ENCODE measurements at regions not wholly inside any gene's neighbourhood (a gene's known extent, or its start where the extent isn't known, plus 50 kb on each side); places are given as distances from the start of the nearest gene placed in this dataset.

- Histone ChIP-seq H3K4me2 (ENCODE audit: insufficient read depth, insufficient read length, low read length) (no peak overlapping the region), H3K18ac (ENCODE audit: insufficient read length, low read depth, low read length) (no peak overlapping the region), H2BK5ac (ENCODE audit: insufficient read length, low read length) (no peak overlapping the region), H4K91ac (ENCODE audit: insufficient read length, low read depth, low read length) (no peak overlapping the region), H2BK20ac (ENCODE audit: low read depth, low read length, poor library complexity, severe bottlenecking) (no peak overlapping the region), H3K23me2 (ENCODE audit: insufficient read length, low read depth, low read length, poor library complexity, severe bottlenecking) (no peaks in the 10 kb centered on the region), H3K4ac (ENCODE audit: low read depth, low read length) (no peak overlapping the region), H4K5ac (ENCODE audit: insufficient read length, low read depth, low read length) (no peak overlapping the region), H3K23ac (ENCODE audit: insufficient read length, low read depth, low read length) (no peak overlapping the region), H2AK5ac (ENCODE audit: insufficient read length, low read length) (no peak overlapping the region), H4K20me1 (ENCODE audit: control insufficient read depth, insufficient read depth, insufficient read length) (no peaks in the 10 kb centered on the region), H2BK15ac (ENCODE audit: low read depth, low read length) (no peak overlapping the region), H3K9ac (ENCODE audit: extremely low read depth, insufficient read length, low read length) (no peak overlapping the region), H3K4me1 (ENCODE audit: insufficient read depth, low read length) (no peaks in the 10 kb centered on the region), H3K14ac (ENCODE audit: insufficient read depth, low read length) (no peak overlapping the region), H3K27me3 (ENCODE audit: insufficient read depth, low read length) (no peaks in the 10 kb centered on the region), H3K79me2 (ENCODE audit: insufficient read depth, low read length) (no peaks in the 10 kb centered on the region), H2BK120ac (ENCODE audit: low read depth, low read length, poor library complexity, severe bottlenecking) (no peak overlapping the region), H4K8ac (replicated peaks; ENCODE audit: insufficient read length, low read depth, low read length) (no peak overlapping the region), H3K9me3 (ENCODE audit: control insufficient read depth, low read depth, low read length) (no peaks in the 10 kb centered on the region), H3K56ac (ENCODE audit: insufficient read length, low read depth, low read length) (no peak overlapping the region), H3K27ac (ENCODE audit: insufficient read length, low read depth, low read length) (no peak overlapping the region), H2AFZ (ENCODE audit: low read length) (no peak overlapping the region), H3K79me1 (ENCODE audit: insufficient read depth, low read depth, low read length, poor library complexity, severe bottlenecking) (no peaks in the 10 kb centered on the region), H3T11ph (ENCODE audit: low read length) (no peak overlapping the region), H2BK12ac (ENCODE audit: insufficient read length, low read depth, low read length) (no peak overlapping the region)
- no CpG with 5 or more reads among the region's 2 CpGs for WGBS (ENCODE audit: extremely low coverage, insufficient read length, low lambda C conversion rate)
- H3K27me3 Mint-ChIP-seq (ENCODE audit: low read depth): no peaks in the 10 kb centered on the region; the same call in 1 of the 2 replicates
- H3K36me3 Mint-ChIP-seq (ENCODE audit: insufficient read depth in 1 of 3, low read depth in 3 of 3): peaks cover 0 to 8% (median 2%) of the 10 kb centered on the region in 3 experiments; a peak in 3 of 7 replicates
- H3K4me1 Mint-ChIP-seq: no peaks in the 10 kb centered on the region
- peaks cover 16 to 24% of the 10 kb centered on the region in 2 experiments for H3K9me3 Mint-ChIP-seq
- no peak for TF ChIP-seq CTCF (conservative IDR thresholded peaks at IDR 0.05)
- H3K4me3 Mint-ChIP-seq: no peak overlapping the region
- no peak overlapping the region for H3K27ac Mint-ChIP-seq
- DNase-seq: no peak
Measured at GRCh38 chr1:233805786-233806185, 98.7 kb upstream of the SLC35F3 start.

All from H9 (cell line).